Adrenal gland (tissue), 9 donors: ENCODE measurements at regions not wholly inside any gene's neighbourhood (a gene's known extent, or its start where the extent isn't known, plus 50 kb on each side); places are given as distances from the start of the nearest gene placed in this dataset.

Source experiments
- DNase-seq, 7 donors: peaks; one replicate each; pipeline ENCODE4 v3.0.0-alpha.2; 2019 to 2020
- H3K27ac ChIP-seq, 5 donors: fragments of 200-600 bp; sonication (generic) in 4 of 5; 1 replicate in 3 of 5; 2 replicates in 2 of 5; pipeline versions ENCODE4 v1.5.1 to v1.8.0; 2016 to 2020; ENCODE audit warnings: mild to moderate bottlenecking in 1 of 5
- H3K27me3 ChIP-seq: fragments of 200-600 bp; 2 replicates; pipeline ENCODE4 v1.8.0; 2021
- H3K36me3 ChIP-seq, 2 donors: fragments of 200-600 bp; replicated peaks in 1 of 2; 1 replicate in 1 of 2; 2 replicates in 1 of 2; pipeline versions ENCODE4 v1.5.1 to v1.8.0; 2018 to 2022
- H3K4me1 ChIP-seq, 2 donors: fragments of 200-600 bp; replicated peaks in 1 of 2; 1 replicate in 1 of 2; 2 replicates in 1 of 2; pipeline versions ENCODE4 v1.5.1 to v1.8.0; 2018 to 2021
- H3K4me3 ChIP-seq, 4 donors: fragments of 200-600 bp; sonication (generic) in 3 of 4; one replicate each; pipeline ENCODE4 v1.5.1; 2016 to 2018
- H3K9me3 ChIP-seq, 3 donors: fragments of 200-600 bp; sonication (generic) in 1 of 3; replicated peaks in 1 of 3; 1 replicate in 2 of 3; 2 replicates in 1 of 3; pipeline versions ENCODE4 v1.5.1 to v1.8.0; 2016 to 2021
- CTCF ChIP-seq, 6 experiments: fragments of 450-650 bp in 4 of 6; fragments of 200-600 bp in 2 of 6; sonication (generic) in 1 of 6; IDR thresholded peaks; 1 replicate in 5 of 6; 2 replicates in 1 of 6; pipeline versions ENCODE4 v1.5.1 to v1.8.0; 2016 to 2021; ENCODE audit warnings: antibody characterized with exemption in 6 of 6, mild to moderate bottlenecking in 2 of 6, moderate library complexity in 1 of 6
- POLR2A ChIP-seq, 2 donors: fragments of 450-650 bp; IDR thresholded peaks; one replicate each; pipeline ENCODE4 v1.6.1; 2017; ENCODE audit warnings: antibody characterized with exemption in 2 of 2, mild to moderate bottlenecking in 2 of 2, moderate library complexity in 1 of 2
- WGBS, 4 donors: extraction: QIAGEN DNeasy Blood & Tissue Kit in 2 of 4; methylation state at CpG; one replicate each; pipeline versions ENCODE4 v1.1.5 to v1.1.7; 2013 to 2017; 5-methylcytosine and 5-hydroxymethylcytosine counted together
- intact Hi-C, 2 donors: fragments of 100-400 bp; cut with DNase I; formaldehyde crosslinking; loops; one replicate each; pipeline versions ENCODE4 v1.14.1 to v1.15.0; 2022 to 2023
- donor health status: healthy with polysubstance abuse.
- donor health status: Bipolar disorder and iron deficiency.
- donor health status: DM: yes; HTN: yes; CAD: no.
- donor health status: DM: no; HTN: no; CAD: no.
- donor health status: DM: no; HTN: no; CAD: no.

- no peaks in the 10 kb centered on the region for H3K27me3 ChIP-seq
- no peaks in the 10 kb centered on the region for H3K9me3 ChIP-seq
- no peak overlapping the region for H3K27ac ChIP-seq
- intact Hi-C loops, result no loop called here
- no peaks in the 10 kb centered on the region for H3K4me1 ChIP-seq
- TF ChIP-seq POLR2A (IDR thresholded peaks at IDR 0.05) (no peak), CTCF (IDR thresholded peaks at IDR 0.05) (no peak)
- DNase-seq, result no peak
- H3K4me3 ChIP-seq, result no peak overlapping the region
- H3K36me3 ChIP-seq, result no peaks in the 10 kb centered on the region
- 67 to 74% (median 70%) methylated on average over 1 of the region's 1 CpG for WGBS, 4 donors
Measured at GRCh38 chr1:194654956-194655355, 1468.5 kb upstream of the B3GALT2 start.

- no peak for DNase-seq
- Histone ChIP-seq H3K27me3 (no peaks in the 10 kb centered on the region), H3K4me1 (no peaks in the 10 kb centered on the region), H3K36me3 (no peaks in the 10 kb centered on the region), H3K4me3 (no peak overlapping the region), H3K27ac (no peak overlapping the region), H3K9me3 (no peaks in the 10 kb centered on the region)
- WGBS, 4 donors, result 63 to 86% (median 71%) methylated on average over 1 of the region's 1 CpG
- no peak for TF ChIP-seq CTCF (IDR thresholded peaks at IDR 0.05)
- TF ChIP-seq POLR2A (IDR thresholded peaks at IDR 0.05), result no peak
- intact Hi-C loops, result no loop called here
Measured at GRCh38 chr1:194653385-194653784, 1467.0 kb upstream of the B3GALT2 start.

GRCh38 chr1:194647118-194647517 lies 1460.7 kb upstream of the B3GALT2 start:
- no peak for DNase-seq
- Histone ChIP-seq H3K9me3 (no peaks in the 10 kb centered on the region), H3K36me3 (no peaks in the 10 kb centered on the region), H3K27me3 (no peaks in the 10 kb centered on the region), H3K27ac (no peak overlapping the region), H3K4me1 (no peaks in the 10 kb centered on the region), H3K4me3 (no peak overlapping the region)
- no peak for TF ChIP-seq CTCF (IDR thresholded peaks at IDR 0.05)
- no peak for TF ChIP-seq POLR2A (IDR thresholded peaks at IDR 0.05)
- intact Hi-C loops, result no loop called here
- 64 to 75% (median 71%) methylated on average over 2 of the region's 2 CpGs for WGBS, 4 donors

- Histone ChIP-seq H3K4me3 (no peak overlapping the region), H3K36me3 (no peaks in the 10 kb centered on the region), H3K4me1 (no peaks in the 10 kb centered on the region), H3K27ac (no peak overlapping the region), H3K9me3 (no peaks in the 10 kb centered on the region), H3K27me3 (no peaks in the 10 kb centered on the region)
- intact Hi-C loops, result no loop called here
- 47 to 69% (median 55%) methylated on average over 1 of the region's 1 CpG for WGBS, 4 donors
- no peak for TF ChIP-seq POLR2A (IDR thresholded peaks at IDR 0.05)
- TF ChIP-seq CTCF (IDR thresholded peaks at IDR 0.05), result no peak
- DNase-seq, result no peak
Measured at GRCh38 chr1:194644528-194644927, 1458.1 kb upstream of the B3GALT2 start.
